ENCODE measurements at regions not wholly inside any gene's neighbourhood (a gene's known extent, or its start where the extent isn't known, plus 50 kb on each side); places are given as distances from the start of the nearest gene placed in this dataset.
A peak's percentile ranks its signal among the peaks of the same experiment; 100 is the strongest.

GRCh38 chr1:39109644-39110043 lies 83.5 kb downstream of the NDUFS5 start:
- Histone ChIP-seq H3K27ac (ENCODE audit: insufficient read depth in 1 of 2, low read depth in 1 of 2, low read length in 2 of 2, poor library complexity in 1 of 2, severe bottlenecking in 2 of 2) (no peak overlapping the region), H3K27me3 (replicated peaks in 2 of 5; ENCODE audit: control insufficient read depth in 4 of 5, insufficient read depth in 5 of 5, low read length in 4 of 5) (no peaks in the 10 kb centered on the region), H3K4me3 (ENCODE audit: control insufficient read depth in 1 of 7, extremely low read depth in 1 of 7, insufficient read depth in 4 of 7, low read depth in 2 of 7, low read length in 6 of 7) (no peak overlapping the region), H3K4me1 (ENCODE audit: control extremely low read depth in 1 of 4, control insufficient read depth in 4 of 4, insufficient read depth in 4 of 4, low read length in 3 of 4) (peaks cover 0 to 21% (median 18%) of the 10 kb centered on the region in 4 experiments), H3K36me3 (ENCODE audit: control insufficient read depth in 4 of 4, insufficient read depth in 4 of 4, low read length in 3 of 4) (no peaks in the 10 kb centered on the region), H3K9me3 (ENCODE audit: control extremely low read depth in 1 of 5, control insufficient read depth in 4 of 5, insufficient read depth in 2 of 5, low read depth in 1 of 5, low read length in 4 of 5) (no peaks in the 10 kb centered on the region)
- ChIA-PET POLR2A (interaction anchor here (0.6 kb wide), 1 partner anchor 17 kb away, joined by 3 read pairs; no protein-coding TSS in a partner anchor), CTCF (interaction anchor here (1.0 to 2.8 kb wide), 6 partner anchors 12 to 83 kb away, joined by 3 to 11 read pairs (median 3); no protein-coding TSS in a partner anchor)
- no CpG with 5 or more reads among the region's 2 CpGs for WGBS (ENCODE audit: insufficient coverage)
- DNase-seq, result no peak

DNA sequence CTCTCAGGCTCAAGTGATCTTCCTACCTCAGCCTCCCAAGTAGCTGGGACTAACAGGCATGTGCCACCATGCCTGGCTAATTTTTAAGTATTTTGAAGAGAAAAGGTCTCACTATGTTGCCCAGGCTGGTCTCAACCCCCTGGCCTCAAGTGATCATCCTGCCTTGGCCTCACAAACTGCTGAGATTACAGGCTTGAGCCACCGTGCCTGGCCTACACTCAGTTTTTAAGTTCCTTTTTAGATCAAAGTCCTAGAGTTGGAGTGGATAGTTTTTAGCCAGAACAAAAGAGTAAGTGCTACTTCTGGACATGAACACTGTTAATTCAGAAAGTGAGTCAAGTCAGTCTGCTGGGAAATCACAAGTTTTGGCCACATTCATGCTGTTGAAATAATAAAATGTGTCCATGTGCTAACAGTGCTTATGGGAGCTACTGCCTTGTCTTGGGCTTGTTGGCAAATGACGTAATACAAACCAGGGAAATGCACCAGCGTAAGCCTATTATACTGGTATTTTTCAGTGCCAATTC lies 84.2 kb downstream of the NDUFS5 start:
- WGBS (ENCODE audit: insufficient coverage), result 93% methylated on average over 3 of the region's 3 CpGs
- Histone ChIP-seq H3K27me3 (replicated peaks in 2 of 5; ENCODE audit: control insufficient read depth in 4 of 5, insufficient read depth in 5 of 5, low read length in 4 of 5) (no peaks in the 10 kb centered on the region), H3K27ac (ENCODE audit: insufficient read depth in 1 of 2, low read depth in 1 of 2, low read length in 2 of 2, poor library complexity in 1 of 2, severe bottlenecking in 2 of 2) (no peak overlapping the region), H3K9me3 (ENCODE audit: control extremely low read depth in 1 of 5, control insufficient read depth in 4 of 5, insufficient read depth in 2 of 5, low read depth in 1 of 5, low read length in 4 of 5) (no peaks in the 10 kb centered on the region), H3K36me3 (ENCODE audit: control insufficient read depth in 4 of 4, insufficient read depth in 4 of 4, low read length in 3 of 4) (no peaks in the 10 kb centered on the region), H3K4me3 (ENCODE audit: control insufficient read depth in 1 of 7, extremely low read depth in 1 of 7, insufficient read depth in 4 of 7, low read depth in 2 of 7, low read length in 6 of 7) (no peak overlapping the region), H3K4me1 (ENCODE audit: control extremely low read depth in 1 of 4, control insufficient read depth in 4 of 4, insufficient read depth in 4 of 4, low read length in 3 of 4) (peaks cover 0 to 26% (median 18%) of the 10 kb centered on the region in 4 experiments)
- no peak for DNase-seq
- ChIA-PET CTCF (interaction anchor here (1.1 to 2.8 kb wide), 6 partner anchors 13 to 82 kb away, joined by 3 to 11 read pairs (median 4); no protein-coding TSS in a partner anchor), POLR2A (no interaction called here)

DNA sequence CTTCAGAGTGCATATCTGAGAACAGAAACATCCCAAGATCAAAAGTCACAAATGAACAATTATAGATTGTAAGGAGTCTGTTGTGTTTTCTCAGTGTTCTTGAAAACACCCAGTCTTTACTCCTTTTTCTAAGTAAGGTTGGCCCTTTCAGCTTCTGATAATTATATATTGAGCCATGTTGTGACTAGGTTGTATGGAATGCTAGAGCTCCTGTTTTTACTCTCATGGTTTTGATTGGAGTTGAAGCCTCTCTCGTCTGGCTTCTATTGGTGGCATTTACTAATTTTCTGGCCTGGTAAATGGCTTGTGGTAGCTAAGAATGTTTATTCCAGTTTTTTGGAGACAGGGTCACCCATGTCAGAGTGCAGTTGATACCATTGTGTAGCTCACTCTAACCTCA lies 84.7 kb downstream of the NDUFS5 start:
- DNase-seq, result no peak
- H3K4me1 ChIP-seq (ENCODE audit: control extremely low read depth in 1 of 4, control insufficient read depth in 4 of 4, insufficient read depth in 4 of 4, low read length in 3 of 4), result peaks cover 0 to 29% (median 17%) of the 10 kb centered on the region in 4 experiments
- H3K4me3 ChIP-seq (ENCODE audit: control insufficient read depth in 1 of 7, extremely low read depth in 1 of 7, insufficient read depth in 4 of 7, low read depth in 2 of 7, low read length in 6 of 7), result no peak overlapping the region
- H3K27ac ChIP-seq (ENCODE audit: insufficient read depth in 1 of 2, low read depth in 1 of 2, low read length in 2 of 2, poor library complexity in 1 of 2, severe bottlenecking in 2 of 2), result no peak overlapping the region
- H3K27me3 ChIP-seq (replicated peaks in 2 of 5; ENCODE audit: control insufficient read depth in 4 of 5, insufficient read depth in 5 of 5, low read length in 4 of 5), result no peaks in the 10 kb centered on the region
- no peaks in the 10 kb centered on the region for H3K36me3 ChIP-seq (ENCODE audit: control insufficient read depth in 4 of 4, insufficient read depth in 4 of 4, low read length in 3 of 4)
- CTCF ChIA-PET, result interaction anchor here (1.1 to 2.8 kb wide), 7 partner anchors 11 to 81 kb away, joined by 3 to 11 read pairs (median 4); no protein-coding TSS in a partner anchor
- no peaks in the 10 kb centered on the region for H3K9me3 ChIP-seq (ENCODE audit: control extremely low read depth in 1 of 5, control insufficient read depth in 4 of 5, insufficient read depth in 2 of 5, low read depth in 1 of 5, low read length in 4 of 5)
- no CpG with 5 or more reads among the region's 1 CpG for WGBS (ENCODE audit: insufficient coverage)
- POLR2A ChIA-PET, result no interaction called here

GRCh38 chr1:39113109-39113743 lies 87.1 kb downstream of the NDUFS5 start:
- Histone ChIP-seq H3K4me1 (ENCODE audit: control extremely low read depth in 1 of 4, control insufficient read depth in 4 of 4, insufficient read depth in 4 of 4, low read length in 3 of 4) (peaks cover 0 to 15% (median 3%) of the 10 kb centered on the region in 4 experiments), H3K36me3 (ENCODE audit: control insufficient read depth in 4 of 4, insufficient read depth in 4 of 4, low read length in 3 of 4) (no peaks in the 10 kb centered on the region), H3K4me3 (ENCODE audit: control insufficient read depth in 1 of 7, extremely low read depth in 1 of 7, insufficient read depth in 4 of 7, low read depth in 2 of 7, low read length in 6 of 7) (no peak overlapping the region), H3K27ac (ENCODE audit: insufficient read depth in 1 of 2, low read depth in 1 of 2, low read length in 2 of 2, poor library complexity in 1 of 2, severe bottlenecking in 2 of 2) (no peak overlapping the region), H3K27me3 (replicated peaks in 2 of 5; ENCODE audit: control insufficient read depth in 4 of 5, insufficient read depth in 5 of 5, low read length in 4 of 5) (no peaks in the 10 kb centered on the region), H3K9me3 (ENCODE audit: control extremely low read depth in 1 of 5, control insufficient read depth in 4 of 5, insufficient read depth in 2 of 5, low read depth in 1 of 5, low read length in 4 of 5) (no peaks in the 10 kb centered on the region)
- WGBS (ENCODE audit: insufficient coverage), result 100% methylated on average over 2 of the region's 2 CpGs
- no peak for DNase-seq
- ChIA-PET POLR2A (interaction anchor here (0.5 kb wide), 1 partner anchor 34 kb away, joined by 4 read pairs; no protein-coding TSS in a partner anchor), CTCF (interaction anchor here (1.9 kb wide), 1 partner anchor 16 kb away, joined by 7 read pairs; no protein-coding TSS in a partner anchor)

DNA sequence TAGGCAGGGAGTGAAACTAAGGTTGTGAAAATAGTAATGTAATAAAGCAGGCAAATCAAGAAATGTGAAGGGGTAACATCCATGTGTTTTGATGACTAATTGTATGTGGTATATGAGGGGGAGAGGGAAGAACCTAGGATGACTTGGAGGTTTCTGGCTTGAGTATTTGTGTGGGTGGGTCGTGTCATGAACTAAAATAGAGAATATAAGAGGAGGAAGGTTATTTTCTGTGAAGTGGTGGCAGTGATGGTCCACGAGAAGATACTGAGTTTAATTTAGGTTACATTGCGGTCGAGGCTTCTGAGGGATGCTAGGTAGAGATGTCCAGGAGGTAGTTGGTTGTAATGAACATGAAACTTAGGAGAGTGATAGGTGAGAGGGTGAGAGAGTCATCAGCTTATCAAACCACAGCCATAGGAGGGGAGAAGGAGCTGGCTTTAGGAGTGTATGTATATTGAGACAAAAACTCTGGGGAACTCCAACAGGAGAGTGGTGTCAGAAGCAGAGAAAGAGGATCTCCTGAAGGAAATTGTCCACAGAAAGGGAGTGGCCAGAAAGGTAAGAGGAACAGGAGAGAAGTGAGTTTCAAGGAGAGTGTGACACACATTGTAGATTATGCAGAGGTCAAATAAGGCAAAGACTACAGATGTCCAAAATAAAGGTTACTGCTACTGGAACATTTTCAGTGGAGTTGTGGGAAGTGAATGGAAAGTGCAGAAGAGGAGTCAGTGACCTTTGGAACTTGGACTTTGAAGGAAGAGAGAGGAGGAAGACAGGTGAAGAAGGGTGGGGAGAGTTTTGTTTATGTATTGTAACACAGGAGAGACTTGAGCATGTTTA lies 89.0 kb upstream of the MACF1 start:
- ChIA-PET POLR2A (no interaction called here), CTCF (interaction anchor here (0.9 to 1.9 kb wide), 5 partner anchors 11 to 76 kb away, joined by 3 to 7 read pairs (median 3); no protein-coding TSS in a partner anchor)
- Histone ChIP-seq H3K27ac (ENCODE audit: insufficient read depth in 1 of 2, low read depth in 1 of 2, low read length in 2 of 2, poor library complexity in 1 of 2, severe bottlenecking in 2 of 2) (no peak overlapping the region), H3K9me3 (ENCODE audit: control extremely low read depth in 1 of 5, control insufficient read depth in 4 of 5, insufficient read depth in 2 of 5, low read depth in 1 of 5, low read length in 4 of 5) (no peaks in the 10 kb centered on the region), H3K4me3 (ENCODE audit: control insufficient read depth in 1 of 7, extremely low read depth in 1 of 7, insufficient read depth in 4 of 7, low read depth in 2 of 7, low read length in 6 of 7) (no peak overlapping the region), H3K36me3 (ENCODE audit: control insufficient read depth in 4 of 4, insufficient read depth in 4 of 4, low read length in 3 of 4) (no peaks in the 10 kb centered on the region), H3K27me3 (replicated peaks in 2 of 5; ENCODE audit: control insufficient read depth in 4 of 5, insufficient read depth in 5 of 5, low read length in 4 of 5) (no peaks in the 10 kb centered on the region), H3K4me1 (ENCODE audit: control extremely low read depth in 1 of 4, control insufficient read depth in 4 of 4, insufficient read depth in 4 of 4, low read length in 3 of 4) (peaks cover 0 to 15% (median 3%) of the 10 kb centered on the region in 4 experiments)
- 71% methylated on average over 4 of the region's 4 CpGs for WGBS (ENCODE audit: insufficient coverage)
- peak in 2 of 3 donors; percentile 70 to 74 for DNase-seq

- ChIA-PET CTCF (interaction anchor here (1.0 to 2.8 kb wide), 5 partner anchors 10 to 76 kb away, joined by 3 to 12 read pairs (median 5); no protein-coding TSS in a partner anchor), POLR2A (no interaction called here)
- peak in 2 of 3 donors; percentile 34 to 38 for DNase-seq
- Histone ChIP-seq H3K9me3 (ENCODE audit: control extremely low read depth in 1 of 5, control insufficient read depth in 4 of 5, insufficient read depth in 2 of 5, low read depth in 1 of 5, low read length in 4 of 5) (no peaks in the 10 kb centered on the region), H3K4me1 (ENCODE audit: control extremely low read depth in 1 of 4, control insufficient read depth in 4 of 4, insufficient read depth in 4 of 4, low read length in 3 of 4) (peaks cover 0 to 15% (median 3%) of the 10 kb centered on the region in 4 experiments), H3K36me3 (ENCODE audit: control insufficient read depth in 4 of 4, insufficient read depth in 4 of 4, low read length in 3 of 4) (no peaks in the 10 kb centered on the region), H3K27me3 (replicated peaks in 2 of 5; ENCODE audit: control insufficient read depth in 4 of 5, insufficient read depth in 5 of 5, low read length in 4 of 5) (no peaks in the 10 kb centered on the region), H3K27ac (ENCODE audit: insufficient read depth in 1 of 2, low read depth in 1 of 2, low read length in 2 of 2, poor library complexity in 1 of 2, severe bottlenecking in 2 of 2) (no peak overlapping the region), H3K4me3 (ENCODE audit: control insufficient read depth in 1 of 7, extremely low read depth in 1 of 7, insufficient read depth in 4 of 7, low read depth in 2 of 7, low read length in 6 of 7) (no peak overlapping the region)
- 64% methylated on average over 3 of the region's 3 CpGs for WGBS (ENCODE audit: insufficient coverage)
Observed at GRCh38 chr1:39116116-39116607, 88.3 kb upstream of the MACF1 start.
